Neural crest cell (in vitro differentiated cells): ENCODE measurements at regions not wholly inside any gene's neighbourhood (a gene's known extent, or its start where the extent isn't known, plus 50 kb on each side); places are given as distances from the start of the nearest gene placed in this dataset.

Experiments used
- DNase-seq: peaks from one replicate; pipeline ENCODE4 v3.0.0; 2021; ENCODE audit warnings: low read depth, mixed read lengths, low spot score
- H3K27ac Mint-ChIP-seq: one replicate; pipeline ENCODE4 v1.8.0; 2021; ENCODE audit warnings: mild to moderate bottlenecking, mixed read lengths; ENCODE audit not compliant: unreplicated experiment
- H3K27me3 Mint-ChIP-seq: 2 replicates; pipeline ENCODE4 v1.8.0; 2021; ENCODE audit warnings: low read depth, mild to moderate bottlenecking, mixed read lengths
- H3K36me3 Mint-ChIP-seq: 2 replicates; pipeline ENCODE4 v1.8.0; 2021; ENCODE audit warnings: low read depth, mild to moderate bottlenecking, mixed read lengths
- H3K4me1 Mint-ChIP-seq: 2 replicates; pipeline ENCODE4 v1.8.0; 2021; ENCODE audit warnings: mixed read lengths
- H3K4me3 Mint-ChIP-seq: one replicate; pipeline ENCODE4 v1.8.0; 2021; ENCODE audit warnings: mild to moderate bottlenecking, mixed read lengths
- H3K9me3 Mint-ChIP-seq: 2 replicates; pipeline ENCODE4 v1.8.0; 2021; ENCODE audit warnings: mixed read lengths
- CTCF ChIP-seq: fragments of 200-600 bp; sonication (generic); conservative IDR thresholded peaks from 2 replicates; pipeline ENCODE4 v1.5.0; 2021; ENCODE audit warnings: antibody characterized with exemption, mild to moderate bottlenecking

- no peak overlapping the region for H3K27ac Mint-ChIP-seq
- H3K9me3 Mint-ChIP-seq, result peaks cover 2% of the 10 kb centered on the region
- H3K27me3 Mint-ChIP-seq, result no peaks in the 10 kb centered on the region
- no peak for DNase-seq
- H3K4me1 Mint-ChIP-seq, result no peaks in the 10 kb centered on the region
- no peak for TF ChIP-seq CTCF
- no peak overlapping the region for H3K4me3 Mint-ChIP-seq
- no peaks in the 10 kb centered on the region for H3K36me3 Mint-ChIP-seq
These were observed 274.7 kb downstream of the TUSC7 start for GRCh38 chr3:116984301-116984700.

GRCh38 chr3:116994351-116994879, 284.8 kb downstream of the TUSC7 start:
- no peaks in the 10 kb centered on the region for H3K36me3 Mint-ChIP-seq
- H3K27me3 Mint-ChIP-seq, result no peaks in the 10 kb centered on the region
- TF ChIP-seq CTCF, result no peak
- no peaks in the 10 kb centered on the region for H3K4me1 Mint-ChIP-seq
- H3K27ac Mint-ChIP-seq, result no peak overlapping the region
- H3K9me3 Mint-ChIP-seq, result no peaks in the 10 kb centered on the region
- no peak overlapping the region for H3K4me3 Mint-ChIP-seq
- DNase-seq, result no peak

GRCh38 chr3:117003501-117003900, 293.9 kb downstream of the TUSC7 start:
- no peak overlapping the region for H3K27ac Mint-ChIP-seq
- H3K9me3 Mint-ChIP-seq, result no peaks in the 10 kb centered on the region
- no peaks in the 10 kb centered on the region for H3K36me3 Mint-ChIP-seq
- TF ChIP-seq CTCF, result no peak
- no peak for DNase-seq
- H3K27me3 Mint-ChIP-seq, result no peaks in the 10 kb centered on the region
- no peak overlapping the region for H3K4me3 Mint-ChIP-seq
- peaks cover 4% of the 10 kb centered on the region for H3K4me1 Mint-ChIP-seq

GRCh38 chr3:117005274-117005673, 295.7 kb downstream of the TUSC7 start:
- Mint-ChIP-seq H3K4me3 (no peak overlapping the region), H3K36me3 (no peaks in the 10 kb centered on the region), H3K27me3 (no peaks in the 10 kb centered on the region), H3K27ac (no peak overlapping the region), H3K4me1 (peaks cover 8% of the 10 kb centered on the region), H3K9me3 (no peaks in the 10 kb centered on the region)
- no peak for DNase-seq
- TF ChIP-seq CTCF, result no peak

GRCh38 chr3:117005911-117006522, 296.4 kb downstream of the TUSC7 start:
- H3K9me3 Mint-ChIP-seq, result no peaks in the 10 kb centered on the region
- H3K27ac Mint-ChIP-seq, result no peak overlapping the region
- H3K27me3 Mint-ChIP-seq, result no peaks in the 10 kb centered on the region
- TF ChIP-seq CTCF, result no peak
- H3K36me3 Mint-ChIP-seq, result no peaks in the 10 kb centered on the region
- H3K4me1 Mint-ChIP-seq, result peaks cover 9% of the 10 kb centered on the region
- DNase-seq, result no peak
- no peak overlapping the region for H3K4me3 Mint-ChIP-seq
